Ishikawa (cell line): ENCODE measurements at regions not wholly inside any gene's neighbourhood (a gene's known extent, or its start where the extent isn't known, plus 50 kb on each side); places are given as distances from the start of the nearest gene placed in this dataset.

Experiments used
- CEBPB ChIP-seq: IDR thresholded peaks from 2 replicates; pipeline ENCODE4 v1.6.1; 2012
- CREB1 ChIP-seq: IDR thresholded peaks from 2 replicates; pipeline ENCODE4 v1.6.1; 2012; ENCODE audit warnings: low read depth
- EP300 ChIP-seq: IDR thresholded peaks from 2 replicates; pipeline ENCODE4 v1.6.1; 2012; ENCODE audit warnings: borderline replicate concordance
- RAD21 ChIP-seq: IDR thresholded peaks from 2 replicates; pipeline ENCODE4 v1.6.1; 2012; ENCODE audit warnings: low read depth
- REST ChIP-seq: IDR thresholded peaks from 2 replicates; pipeline ENCODE4 v1.6.1; 2012; ENCODE audit warnings: low read depth, mild to moderate bottlenecking
- YY1 ChIP-seq: IDR thresholded peaks from 2 replicates; pipeline ENCODE4 v1.6.1; 2012; ENCODE audit warnings: low read depth

- TF ChIP-seq REST (no peak), CEBPB (no peak), RAD21 (no peak), CREB1 (no peak), YY1 (no peak), EP300 (no peak)
Measured at GRCh38 chr1:65539266-65540131, 119.0 kb downstream of the LEPR start.
